ENCODE measurements at regions not wholly inside any gene's neighbourhood (a gene's known extent, or its start where the extent isn't known, plus 50 kb on each side); places are given as distances from the start of the nearest gene placed in this dataset.

- Histone ChIP-seq H3K4me2 (ENCODE audit: insufficient read depth, low read length) (no peak overlapping the region), H3K27ac (ENCODE audit: extremely low read depth, low read depth, low read length) (no peak overlapping the region), H4K20me1 (replicated peaks; ENCODE audit: control insufficient read depth, insufficient read depth, low read length) (no peaks in the 10 kb centered on the region), H3K4me1 (replicated peaks in 1 of 2; ENCODE audit: control insufficient read depth in 2 of 2, insufficient read depth in 2 of 2, low read length in 2 of 2) (no peaks in the 10 kb centered on the region), H3K9me1 (ENCODE audit: control insufficient read depth, insufficient read depth, low read length) (no peaks in the 10 kb centered on the region), H2AFZ (ENCODE audit: low read depth, low read length) (no peak overlapping the region), H3K79me2 (ENCODE audit: control insufficient read depth, insufficient read depth, low read length) (no peaks in the 10 kb centered on the region), H3K9ac (ENCODE audit: insufficient read depth in 1 of 2, low read depth in 2 of 2, low read length in 2 of 2) (no peak overlapping the region), H3K9me3 (replicated peaks; ENCODE audit: control insufficient read depth, insufficient read depth, low read depth, low read length) (no peaks in the 10 kb centered on the region), H3K27me3 (ENCODE audit: control insufficient read depth in 2 of 2, insufficient read depth in 2 of 2, low read length in 2 of 2) (no peaks in the 10 kb centered on the region), H3K4me3 (no peak overlapping the region), H3K36me3 (ENCODE audit: control insufficient read depth, insufficient read depth, low read length) (no peaks in the 10 kb centered on the region)
- POLR2A ChIA-PET = interaction anchor here (0.5 kb wide), 1 partner anchor 1469 kb away, joined by 3 read pairs; no protein-coding TSS in a partner anchor
- BruUV-seq (replicated peaks) = no TSS peak
- ATAC-seq (no peak), FAIRE-seq (no peak), DNase-seq (ENCODE audit: extremely low read depth in 1 of 4, low spot score in 3 of 4) (no peak)
- TF ChIP-seq RAD21 (CRISPR knock-in tag; conservative IDR thresholded peaks at IDR 0.05 in 1 of 2, IDR thresholded peaks at IDR 0.05 in 1 of 2) (0 out of 4 replicates have a peak, but pooled peaks of 1 of the 2 experiments have one; percentile 5), ZNF384 (IDR thresholded peaks at IDR 0.05; ENCODE audit: low read depth, low read length) (no peak), CTCF (IDR thresholded peaks at IDR 0.05 in 2 of 3, conservative IDR thresholded peaks at IDR 0.05 in 1 of 3; ENCODE audit: insufficient read depth in 2 of 3, low read depth in 1 of 3, low read length in 3 of 3) (peak in 2 of 3 experiments; percentile 18 to 19; a peak in 1 of 6 replicates)
- 0% methylated on average over 8 of the region's 8 CpGs for WGBS (ENCODE audit: insufficient coverage, low coverage, missing lambda C conversion rate)
- in situ Hi-C loops (cut with MboI) (no loop called here), intact Hi-C loops (cut with micrococcal nuclease) (no loop called here)
- CTCF ChIA-PET (ENCODE audit: low intra/inter-chr PET ratio) = interaction anchor here (0.6 kb wide), 1 partner anchor 199 kb away, joined by 3 read pairs; no protein-coding TSS in a partner anchor
Observed at GRCh38 chr11:131217313-131218310, 152.8 kb upstream of the NTM start.

Data from K562 (cell line).